WTC11 (cell line): ENCODE measurements at regions not wholly inside any gene's neighbourhood (a gene's known extent, or its start where the extent isn't known, plus 50 kb on each side); places are given as distances from the start of the nearest gene placed in this dataset.

Source experiments
- ATF1 ChIP-seq: sonication (generic); formaldehyde crosslinking; IDR thresholded peaks from 2 replicates; pipeline ENCODE4 v1.8.1; 2023; ENCODE audit warnings: mild to moderate bottlenecking, moderate library complexity, missing genetic modification reagents
- CREB1 ChIP-seq: sonication (generic); formaldehyde crosslinking; IDR thresholded peaks from 2 replicates; pipeline ENCODE4 v1.8.0; 2023; ENCODE audit warnings: mild to moderate bottlenecking, missing genetic modification reagents
- CTCF ChIP-seq: fragments of 200-600 bp; IDR thresholded peaks from 2 replicates; pipeline ENCODE4 v1.8.0; 2022; ENCODE audit warnings: antibody characterized with exemption
- FOXP4 ChIP-seq: sonication (generic); formaldehyde crosslinking; IDR thresholded peaks from 2 replicates; pipeline ENCODE4 v1.8.0; 2022; ENCODE audit warnings: mild to moderate bottlenecking, missing genetic modification reagents
- HMGXB4 ChIP-seq: sonication (generic); formaldehyde crosslinking; IDR thresholded peaks from 2 replicates; pipeline ENCODE4 v1.8.1; 2023; ENCODE audit warnings: mild to moderate bottlenecking, moderate library complexity, missing genetic modification reagents
- IRF2 ChIP-seq: sonication (generic); formaldehyde crosslinking; IDR thresholded peaks from 2 replicates; pipeline ENCODE4 v1.8.0; 2022; ENCODE audit warnings: low read depth, missing genetic modification reagents, borderline replicate concordance
- MXD4 ChIP-seq: fragments of 250-450 bp; sonication (Bioruptor Pico); IDR thresholded peaks from 2 replicates; pipeline ENCODE4 v1.8.0; 2021; ENCODE audit warnings: mild to moderate bottlenecking, moderate library complexity, borderline replicate concordance
- NR1H2 ChIP-seq: sonication (generic); formaldehyde crosslinking; IDR thresholded peaks from 2 replicates; pipeline ENCODE4 v1.9.0; 2021; ENCODE audit warnings: mild to moderate bottlenecking, moderate library complexity, missing genetic modification reagents
- SP1 ChIP-seq: sonication (generic); formaldehyde crosslinking; conservative IDR thresholded peaks from 2 replicates; pipeline ENCODE4 v1.8.1; 2022; ENCODE audit warnings: missing genetic modification reagents
- TCF7 ChIP-seq: sonication (generic); formaldehyde crosslinking; IDR thresholded peaks from 2 replicates; pipeline ENCODE4 v1.8.0; 2022; ENCODE audit warnings: mild to moderate bottlenecking, low read depth, missing genetic modification reagents, moderate library complexity
- ZNF121 ChIP-seq: sonication (generic); formaldehyde crosslinking; IDR thresholded peaks from 2 replicates; pipeline ENCODE4 v1.8.0; 2023; ENCODE audit warnings: missing genetic modification reagents
- ZNF219 ChIP-seq: sonication (generic); formaldehyde crosslinking; IDR thresholded peaks from 2 replicates; pipeline ENCODE4 v1.8.0; 2023; ENCODE audit warnings: missing genetic modification reagents, mild to moderate bottlenecking, borderline replicate concordance
- ZNF512 ChIP-seq: sonication (generic); formaldehyde crosslinking; IDR thresholded peaks from 2 replicates; pipeline ENCODE4 v1.8.1; 2022; ENCODE audit warnings: missing genetic modification reagents, borderline replicate concordance

GRCh38 chrX:110541266-110541665, 182.6 kb downstream of the RTL9 start:
- TF ChIP-seq CTCF: no peak
- TF ChIP-seq SP1 (CRISPR knock-in tag): no peak
- no peak for TF ChIP-seq ATF1 (CRISPR knock-in tag)
- TF ChIP-seq NR1H2 (CRISPR knock-in tag): no peak
- TF ChIP-seq ZNF512 (CRISPR knock-in tag): no peak
- TF ChIP-seq TCF7: no peak
- TF ChIP-seq ZNF121 (CRISPR knock-in tag): no peak
- TF ChIP-seq MXD4 (CRISPR knock-in tag): no peak
- TF ChIP-seq CREB1 (CRISPR knock-in tag): no peak
- no peak for TF ChIP-seq IRF2 (CRISPR knock-in tag)
- no peak for TF ChIP-seq ZNF219 (CRISPR knock-in tag)
- no peak for TF ChIP-seq FOXP4
- TF ChIP-seq HMGXB4 (CRISPR knock-in tag): no peak
